Mucosa of stomach (tissue), 1 donor: ENCODE measurements at regions not wholly inside any gene's neighbourhood (a gene's known extent, or its start where the extent isn't known, plus 50 kb on each side); places are given as distances from the start of the nearest gene placed in this dataset.

Experiments
- H3K27me3 ChIP-seq: one replicate; pipeline ENCODE4 v1.7.0; 2013; ENCODE audit warnings: mild to moderate bottlenecking, low read length; ENCODE audit not compliant: control insufficient read depth, insufficient read depth
- H3K36me3 ChIP-seq: one replicate; pipeline ENCODE4 v1.7.0; 2013; ENCODE audit warnings: low read length; ENCODE audit not compliant: control insufficient read depth, insufficient read depth
- H3K4me1 ChIP-seq: one replicate; pipeline ENCODE4 v1.7.0; 2013; ENCODE audit warnings: mild to moderate bottlenecking, low read length; ENCODE audit not compliant: control insufficient read depth, insufficient read depth
- H3K4me3 ChIP-seq: one replicate; pipeline ENCODE4 v1.7.0; 2013; ENCODE audit warnings: low read length
- H3K9ac ChIP-seq: one replicate; pipeline ENCODE4 v1.7.0; 2013; ENCODE audit warnings: mild to moderate bottlenecking, low read length, moderate library complexity
- H3K9me3 ChIP-seq: one replicate; pipeline ENCODE4 v1.7.0; 2013; ENCODE audit warnings: mild to moderate bottlenecking, low read length, moderate library complexity; ENCODE audit not compliant: control insufficient read depth
- donor health status: Pancreatic carcinoma.

DNA sequence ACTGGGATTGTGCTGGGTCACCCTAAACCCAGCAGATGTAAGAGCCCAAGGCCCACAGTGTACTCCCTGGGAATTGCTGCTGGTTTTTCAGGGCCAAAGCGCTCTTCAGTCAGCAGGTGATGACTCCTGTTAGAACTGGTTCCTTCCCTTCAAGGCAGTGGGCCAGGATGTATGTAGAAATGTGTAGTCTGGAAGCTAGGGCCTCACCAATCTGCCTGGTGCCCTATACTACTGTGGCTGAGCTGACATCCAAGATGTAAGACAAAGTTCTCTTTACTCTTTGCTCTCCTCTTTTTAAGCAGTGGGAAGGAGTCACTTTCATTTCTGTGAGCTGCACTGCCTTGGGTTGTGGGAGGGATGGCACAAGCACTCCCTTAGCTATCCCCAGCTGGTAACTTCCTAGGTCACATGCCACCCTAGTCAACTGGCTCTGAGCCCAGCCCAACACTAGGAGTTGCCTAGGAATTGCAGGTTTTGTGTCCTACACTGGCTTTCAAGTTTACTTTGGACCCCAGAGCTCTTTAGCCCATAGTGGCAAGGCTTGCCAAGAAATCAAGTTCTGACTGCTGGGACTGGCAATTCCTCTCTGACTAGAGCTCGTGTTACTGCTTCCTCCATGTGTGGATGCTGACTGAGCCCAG is 249.2 kb downstream of the C12orf50 start:
- Histone ChIP-seq H3K9me3 (no peaks in the 10 kb centered on the region), H3K36me3 (no peaks in the 10 kb centered on the region), H3K4me3 (no peak overlapping the region), H3K9ac (no peak overlapping the region), H3K27me3 (no peaks in the 10 kb centered on the region), H3K4me1 (no peaks in the 10 kb centered on the region)

- no peak overlapping the region for H3K9ac ChIP-seq
- no peak overlapping the region for H3K4me3 ChIP-seq
- H3K27me3 ChIP-seq: no peaks in the 10 kb centered on the region
- no peaks in the 10 kb centered on the region for H3K9me3 ChIP-seq
- no peaks in the 10 kb centered on the region for H3K36me3 ChIP-seq
- no peaks in the 10 kb centered on the region for H3K4me1 ChIP-seq
These were observed 250.2 kb downstream of the C12orf50 start for GRCh38 chr12:87779016-87779415.

DNA sequence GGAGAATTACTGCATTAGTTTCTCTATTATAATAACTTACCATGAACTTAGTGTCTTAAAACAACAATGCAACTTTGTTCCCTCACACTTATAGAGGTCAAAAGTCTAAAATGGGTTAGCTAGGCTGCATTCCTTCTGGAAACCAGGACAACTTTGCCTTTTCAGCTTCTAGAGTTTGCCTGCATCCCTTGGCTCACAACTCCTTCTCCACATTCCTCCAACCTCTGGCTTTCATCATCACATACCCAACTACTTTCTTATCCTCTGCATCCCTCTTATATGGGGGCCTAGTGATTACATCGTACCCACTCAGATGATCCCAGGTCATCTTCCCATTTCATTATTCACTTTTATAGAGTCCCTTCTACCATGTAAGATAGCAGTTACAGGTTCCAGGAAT is 251.1 kb downstream of the C12orf50 start:
- no peaks in the 10 kb centered on the region for H3K9me3 ChIP-seq
- no peaks in the 10 kb centered on the region for H3K36me3 ChIP-seq
- H3K27me3 ChIP-seq: no peaks in the 10 kb centered on the region
- H3K4me3 ChIP-seq: no peak overlapping the region
- H3K9ac ChIP-seq: no peak overlapping the region
- no peaks in the 10 kb centered on the region for H3K4me1 ChIP-seq

DNA sequence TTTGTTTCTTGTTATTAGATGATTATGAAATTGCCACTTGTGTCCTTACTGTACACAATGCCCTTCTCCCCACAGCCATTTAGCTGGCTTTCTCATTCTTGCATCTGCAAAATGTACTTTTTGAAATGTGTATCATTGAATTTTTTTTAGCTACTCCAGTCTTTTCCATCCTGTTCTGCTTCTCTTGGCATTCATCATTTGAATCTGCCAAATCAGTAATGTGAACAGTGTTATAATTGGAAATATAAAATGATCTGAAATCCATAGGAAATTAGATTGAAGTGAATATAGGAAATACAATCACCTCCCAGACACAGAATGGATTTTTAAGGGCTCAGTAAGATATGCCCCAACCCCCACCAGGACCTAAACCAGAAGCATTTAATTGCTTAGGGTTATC is 253.4 kb downstream of the C12orf50 start:
- Histone ChIP-seq H3K4me3 (no peak overlapping the region), H3K9ac (no peak overlapping the region), H3K4me1 (no peaks in the 10 kb centered on the region), H3K36me3 (no peaks in the 10 kb centered on the region), H3K27me3 (no peaks in the 10 kb centered on the region), H3K9me3 (no peaks in the 10 kb centered on the region)

GRCh38 chr12:87775051-87775450 is 254.2 kb downstream of the C12orf50 start:
- Histone ChIP-seq H3K4me3 (no peak overlapping the region), H3K4me1 (no peaks in the 10 kb centered on the region), H3K27me3 (no peaks in the 10 kb centered on the region), H3K9me3 (no peaks in the 10 kb centered on the region), H3K36me3 (no peaks in the 10 kb centered on the region), H3K9ac (no peak overlapping the region)

DNA sequence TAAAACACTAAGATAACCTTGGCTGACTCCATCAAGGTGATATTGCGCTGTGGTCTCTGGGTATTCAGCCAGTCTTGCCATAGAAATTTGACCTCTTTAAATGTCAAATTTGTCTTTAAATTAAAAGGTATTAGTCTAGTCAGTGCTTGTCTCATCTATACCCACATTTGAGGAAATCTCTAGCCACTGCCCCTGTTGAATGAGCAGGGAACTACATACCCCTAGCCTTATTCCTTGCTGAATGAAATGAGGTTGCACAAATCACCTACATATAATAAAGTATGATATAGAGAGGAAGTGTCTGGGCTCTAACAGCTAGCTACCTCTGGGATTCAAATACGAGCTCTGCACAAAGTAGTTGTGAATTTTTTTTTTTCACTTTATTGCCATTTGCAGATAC is 256.8 kb downstream of the C12orf50 start:
- Histone ChIP-seq H3K9me3 (no peaks in the 10 kb centered on the region), H3K27me3 (no peaks in the 10 kb centered on the region), H3K4me3 (no peak overlapping the region), H3K36me3 (no peaks in the 10 kb centered on the region), H3K9ac (no peak overlapping the region), H3K4me1 (no peaks in the 10 kb centered on the region)

DNA sequence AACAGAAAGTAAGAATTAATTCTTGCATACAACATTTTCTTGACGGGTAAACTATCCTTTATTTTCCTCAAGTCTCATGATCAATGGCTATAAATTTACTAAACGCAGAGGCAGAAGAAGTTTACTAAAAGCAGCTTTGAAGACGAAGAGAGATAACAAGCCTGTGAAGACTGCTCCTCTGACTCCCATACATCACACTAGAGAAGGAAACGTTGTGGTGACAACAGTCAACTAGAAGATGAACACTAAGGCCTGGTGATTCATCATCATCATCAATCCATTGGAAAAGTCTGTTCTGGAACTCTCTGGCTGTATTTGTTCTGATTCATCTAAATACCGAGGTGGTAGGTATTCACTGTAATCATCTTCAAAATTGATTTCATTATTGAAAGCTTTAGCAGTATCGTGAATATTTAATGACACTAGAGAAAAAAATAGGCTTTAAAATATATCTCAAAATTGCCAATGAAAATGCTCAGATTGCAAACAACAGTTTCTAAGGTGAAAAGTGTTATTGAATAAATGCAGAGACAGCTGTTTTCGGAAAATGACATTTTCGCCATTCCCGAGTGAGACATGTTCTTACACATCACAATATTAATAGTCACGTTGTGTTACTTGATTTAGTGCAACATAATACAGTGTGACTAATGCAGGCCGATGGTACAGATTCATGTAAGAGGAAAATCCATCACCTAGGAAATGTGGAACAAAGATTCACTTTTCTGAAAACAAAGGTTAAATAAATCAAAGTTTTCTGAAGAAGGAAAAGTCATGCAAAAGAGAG is 260.5 kb downstream of the C12orf50 start:
- H3K27me3 ChIP-seq: no peaks in the 10 kb centered on the region
- no peaks in the 10 kb centered on the region for H3K4me1 ChIP-seq
- no peak overlapping the region for H3K4me3 ChIP-seq
- H3K36me3 ChIP-seq: no peaks in the 10 kb centered on the region
- no peaks in the 10 kb centered on the region for H3K9me3 ChIP-seq
- H3K9ac ChIP-seq: no peak overlapping the region

DNA sequence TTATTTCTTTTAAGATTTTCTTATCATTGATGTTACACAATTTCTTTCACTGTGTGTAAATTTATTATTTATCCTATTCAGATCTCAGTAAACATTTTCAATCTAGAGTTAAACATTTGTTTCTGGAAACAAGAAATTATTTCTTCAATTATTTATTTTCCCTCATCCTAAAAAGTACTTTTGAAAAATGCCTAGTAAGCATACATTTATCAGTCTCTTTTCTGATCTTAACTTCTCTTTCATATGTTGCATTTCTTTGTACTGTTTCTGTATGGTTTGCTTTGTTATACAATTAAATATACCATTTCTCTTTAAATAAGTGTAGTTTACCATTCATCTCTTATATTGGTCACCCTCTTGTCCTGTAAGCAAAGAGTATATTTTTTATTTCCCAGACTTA is 263.2 kb downstream of the C12orf50 start:
- H3K9ac ChIP-seq: no peak overlapping the region
- no peaks in the 10 kb centered on the region for H3K9me3 ChIP-seq

DNA sequence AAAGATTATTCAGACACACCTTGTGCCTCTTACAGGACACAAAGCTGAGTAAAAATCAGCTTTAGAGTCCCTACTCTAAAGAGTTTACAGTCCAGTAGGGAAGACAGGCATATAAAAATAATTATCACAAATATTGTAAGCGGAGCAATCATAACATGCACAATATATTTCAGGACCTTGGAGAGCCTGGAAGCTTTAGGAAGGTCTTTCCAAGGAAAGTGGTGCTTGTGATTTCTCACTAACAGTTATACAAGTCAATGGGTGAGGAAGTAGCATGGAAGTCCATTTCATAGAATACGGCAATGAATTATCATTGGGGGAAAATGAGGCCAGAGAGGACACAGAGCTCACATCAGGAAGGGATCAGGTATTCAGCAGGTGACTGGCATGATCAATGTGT is 268.3 kb downstream of the C12orf50 start:
- no peak overlapping the region for H3K9ac ChIP-seq
- H3K4me1 ChIP-seq: no peaks in the 10 kb centered on the region
- H3K36me3 ChIP-seq: no peaks in the 10 kb centered on the region
- H3K27me3 ChIP-seq: no peaks in the 10 kb centered on the region
- H3K4me3 ChIP-seq: no peak overlapping the region
- H3K9me3 ChIP-seq: no peaks in the 10 kb centered on the region

More for the DNA sequence above, 263.2 kb downstream of the C12orf50 start:
- Histone ChIP-seq H3K4me1 (no peaks in the 10 kb centered on the region), H3K36me3 (no peaks in the 10 kb centered on the region), H3K4me3 (no peak overlapping the region), H3K27me3 (no peaks in the 10 kb centered on the region)

GRCh38 chr12:87758271-87758670 is 270.9 kb downstream of the C12orf50 start:
- Histone ChIP-seq H3K9me3 (no peaks in the 10 kb centered on the region), H3K9ac (no peak overlapping the region), H3K4me3 (no peak overlapping the region), H3K4me1 (no peaks in the 10 kb centered on the region), H3K27me3 (no peaks in the 10 kb centered on the region), H3K36me3 (no peaks in the 10 kb centered on the region)

DNA sequence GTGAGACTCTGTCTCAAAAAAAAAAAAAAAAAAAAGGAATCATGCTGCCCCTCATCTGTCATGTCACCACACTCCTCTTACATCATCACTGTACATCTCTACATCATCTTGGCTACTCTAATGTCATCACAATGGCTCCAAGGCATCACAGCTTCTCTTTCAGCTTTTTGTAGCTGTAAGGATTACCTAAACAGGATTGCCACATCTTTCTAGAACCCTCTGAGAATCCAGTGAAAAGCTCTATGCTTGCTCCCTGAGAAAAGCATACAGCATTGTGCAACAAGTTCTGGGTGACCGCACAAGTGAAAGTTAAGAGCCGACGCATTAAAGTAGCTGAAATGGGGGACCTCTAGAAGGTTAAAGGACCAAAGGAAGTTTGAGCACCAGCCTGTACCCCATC is 272.5 kb downstream of the C12orf50 start:
- H3K9me3 ChIP-seq: no peaks in the 10 kb centered on the region
- H3K4me3 ChIP-seq: no peak overlapping the region
- H3K36me3 ChIP-seq: no peaks in the 10 kb centered on the region
- no peak overlapping the region for H3K9ac ChIP-seq
- H3K27me3 ChIP-seq: no peaks in the 10 kb centered on the region
- no peaks in the 10 kb centered on the region for H3K4me1 ChIP-seq

DNA sequence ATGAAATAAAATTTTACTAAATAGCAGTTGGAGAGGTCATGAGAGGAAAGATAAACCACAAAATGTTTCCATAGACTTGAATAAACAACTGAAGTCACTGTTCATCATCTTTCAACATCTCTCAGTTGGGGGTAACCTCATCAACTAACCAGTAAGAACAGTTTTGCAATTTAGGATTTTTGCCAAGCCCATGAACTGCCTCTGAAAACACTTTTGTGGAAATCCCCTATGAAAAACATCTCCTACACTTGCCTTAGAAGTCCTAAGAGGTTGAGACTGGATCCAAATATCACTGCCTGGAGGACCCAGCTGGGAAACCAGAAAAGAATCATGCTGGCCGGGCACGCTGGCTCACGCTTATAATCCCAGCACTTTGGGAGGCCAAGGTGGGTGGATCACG is 273.1 kb downstream of the C12orf50 start:
- Histone ChIP-seq H3K4me3 (no peak overlapping the region), H3K36me3 (no peaks in the 10 kb centered on the region), H3K4me1 (no peaks in the 10 kb centered on the region), H3K9ac (no peak overlapping the region), H3K9me3 (no peaks in the 10 kb centered on the region), H3K27me3 (no peaks in the 10 kb centered on the region)
